OCI-LY3 (cell line): ENCODE measurements at regions not wholly inside any gene's neighbourhood (a gene's known extent, or its start where the extent isn't known, plus 50 kb on each side); places are given as distances from the start of the nearest gene placed in this dataset.

Experiments used
- H2AFZ ChIP-seq: fragments of 200-600, 300-600 bp; shearing (Covaris generic); 2 replicates; pipeline ENCODE4 v1.6.0; 2014; ENCODE audit warnings: antibody characterized with exemption, low read depth, low read length
- H3K27ac ChIP-seq: fragments of 200-600, 300-600 bp; sonication (generic); 2 replicates; pipeline ENCODE4 v1.5.1; 2014; ENCODE audit warnings: mild to moderate bottlenecking, low read length, moderate library complexity, mixed read lengths
- H3K27me3 ChIP-seq: fragments of 200-600, 300-600 bp; sonication (generic); 2 replicates; pipeline ENCODE4 v1.6.1; 2014; ENCODE audit warnings: low read depth, low read length, mixed read lengths
- H3K36me3 ChIP-seq: fragments of 200-600, 300-600 bp; sonication (generic); replicated peaks from 2 replicates; pipeline ENCODE3; 2014; ENCODE audit warnings: low read depth, low read length, mixed read lengths
- H3K4me1 ChIP-seq: fragments of 300-600, 200-600 bp; sonication (generic); 2 replicates; pipeline ENCODE4 v1.6.1; 2014; ENCODE audit warnings: low read length, mixed read lengths
- H3K4me2 ChIP-seq: fragments of 200-600, 300-600 bp; sonication (generic); 2 replicates; pipeline ENCODE4 v1.6.1; 2014; ENCODE audit warnings: low read length, mixed read lengths
- H3K4me3 ChIP-seq: fragments of 300-600, 200-600 bp; sonication (generic); 2 replicates; pipeline ENCODE4 v1.5.1; 2014; ENCODE audit warnings: antibody characterized with exemption, mild to moderate bottlenecking, low read length, moderate library complexity
- H3K79me2 ChIP-seq: fragments of 300-600, 200-600 bp; shearing (Covaris generic); 2 replicates; pipeline ENCODE4 v1.6.1; 2014; ENCODE audit warnings: mild to moderate bottlenecking, low read length, mixed read lengths
- H3K9ac ChIP-seq: fragments of 300-600, 200-600 bp; shearing (Covaris generic); 2 replicates; pipeline ENCODE4 v1.6.0; 2014; ENCODE audit warnings: mild to moderate bottlenecking, low read length, moderate library complexity
- H3K9me3 ChIP-seq: fragments of 200-600, 300-600 bp; shearing (Covaris generic); 2 replicates; pipeline ENCODE4 v1.6.1; 2014; ENCODE audit warnings: low read length, mixed read lengths; ENCODE audit not compliant: insufficient read depth
- H4K20me1 ChIP-seq: fragments of 200-600, 300-600 bp; sonication (generic); 2 replicates; pipeline ENCODE4 v1.6.1; 2016; ENCODE audit warnings: low read length, mixed read lengths; ENCODE audit not compliant: insufficient read depth
- EZH2phosphoT487 ChIP-seq: fragments of 200-600 bp; shearing (Covaris generic); IDR thresholded peaks from 2 replicates; pipeline ENCODE4 v1.6.1; 2018; ENCODE audit warnings: antibody characterized with exemption, mixed run types, low read depth
- TF ChIP-seq, protein P1 (sequence below): fragments of 200-600, 300-600 bp; sonication (generic); IDR thresholded peaks from 2 replicates; pipeline ENCODE4 v1.5.1; 2014; ENCODE audit warnings: antibody characterized with exemption, low read length, low read depth

DNA sequence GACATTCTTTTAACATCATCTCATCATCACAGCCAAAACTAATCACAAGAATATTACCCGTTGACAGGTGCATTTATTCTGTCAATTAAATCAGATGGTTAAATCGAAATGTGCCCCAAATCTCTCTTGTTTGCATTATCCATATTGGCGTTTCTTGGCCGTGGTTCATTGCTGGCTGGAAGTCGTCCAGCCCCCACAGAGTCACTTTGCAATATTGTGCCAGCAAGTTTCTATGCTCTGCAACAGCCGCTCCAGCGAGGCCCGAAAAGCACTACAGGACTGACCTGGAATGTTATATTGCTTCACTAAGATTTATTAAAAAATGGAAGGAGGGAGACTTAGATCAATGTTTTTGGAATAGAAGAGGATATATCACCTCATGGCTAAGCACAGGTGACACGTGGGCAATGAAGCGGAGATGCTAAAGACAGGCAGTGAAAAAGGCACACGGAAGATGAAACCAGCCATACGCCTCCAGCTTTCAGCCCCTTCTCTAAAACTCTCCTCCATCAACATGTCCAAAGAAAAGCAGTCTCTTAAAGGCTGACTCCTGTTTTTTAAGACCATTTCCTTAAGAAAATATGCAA, 176.8 kb upstream of the VRK2 start:
- Histone ChIP-seq H3K4me1 (no peaks in the 10 kb centered on the region), H3K9ac (no peak overlapping the region), H3K27ac (no peak overlapping the region), H4K20me1 (no peaks in the 10 kb centered on the region), H3K27me3 (no peaks in the 10 kb centered on the region), H3K9me3 (no peaks in the 10 kb centered on the region), H2AFZ (no peak overlapping the region), H3K36me3 (no peaks in the 10 kb centered on the region), H3K79me2 (no peaks in the 10 kb centered on the region), H3K4me3 (no peak overlapping the region), H3K4me2 (no peak overlapping the region)
- TF ChIP-seq, protein P1, sequence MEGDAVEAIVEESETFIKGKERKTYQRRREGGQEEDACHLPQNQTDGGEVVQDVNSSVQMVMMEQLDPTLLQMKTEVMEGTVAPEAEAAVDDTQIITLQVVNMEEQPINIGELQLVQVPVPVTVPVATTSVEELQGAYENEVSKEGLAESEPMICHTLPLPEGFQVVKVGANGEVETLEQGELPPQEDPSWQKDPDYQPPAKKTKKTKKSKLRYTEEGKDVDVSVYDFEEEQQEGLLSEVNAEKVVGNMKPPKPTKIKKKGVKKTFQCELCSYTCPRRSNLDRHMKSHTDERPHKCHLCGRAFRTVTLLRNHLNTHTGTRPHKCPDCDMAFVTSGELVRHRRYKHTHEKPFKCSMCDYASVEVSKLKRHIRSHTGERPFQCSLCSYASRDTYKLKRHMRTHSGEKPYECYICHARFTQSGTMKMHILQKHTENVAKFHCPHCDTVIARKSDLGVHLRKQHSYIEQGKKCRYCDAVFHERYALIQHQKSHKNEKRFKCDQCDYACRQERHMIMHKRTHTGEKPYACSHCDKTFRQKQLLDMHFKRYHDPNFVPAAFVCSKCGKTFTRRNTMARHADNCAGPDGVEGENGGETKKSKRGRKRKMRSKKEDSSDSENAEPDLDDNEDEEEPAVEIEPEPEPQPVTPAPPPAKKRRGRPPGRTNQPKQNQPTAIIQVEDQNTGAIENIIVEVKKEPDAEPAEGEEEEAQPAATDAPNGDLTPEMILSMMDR = no peak
- TF ChIP-seq EZH2phosphoT487 = no peak

DNA sequence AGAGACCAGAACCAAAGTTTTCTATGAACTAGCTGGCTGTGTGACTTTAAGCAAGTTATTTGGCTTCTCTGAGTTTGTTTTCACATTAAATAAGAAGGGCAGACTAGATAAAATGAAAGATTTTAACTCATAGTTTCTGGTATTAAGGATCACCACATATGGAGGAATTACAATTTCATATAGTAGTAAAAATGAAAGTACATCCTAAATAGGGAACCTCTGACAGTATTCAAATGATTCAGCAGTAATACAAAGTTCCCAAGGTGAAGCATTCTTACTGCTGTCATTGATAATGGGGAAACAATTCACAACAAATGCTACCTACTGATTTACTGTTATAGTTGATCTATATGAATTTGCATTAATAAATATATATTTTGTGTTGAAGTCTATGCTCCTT, 170.3 kb upstream of the VRK2 start:
- Histone ChIP-seq H3K9me3 (no peaks in the 10 kb centered on the region), H4K20me1 (no peaks in the 10 kb centered on the region), H3K79me2 (no peaks in the 10 kb centered on the region), H3K4me1 (peaks cover 22% of the 10 kb centered on the region), H3K4me3 (no peak overlapping the region), H3K27ac (no peak overlapping the region), H3K4me2 (peak overlapping the region; percentile 26; the same call in 1 of the 2 replicates), H3K36me3 (no peaks in the 10 kb centered on the region), H2AFZ (no peak overlapping the region), H3K27me3 (no peaks in the 10 kb centered on the region), H3K9ac (no peak overlapping the region)
- TF ChIP-seq, protein P1 = no peak
- no peak for TF ChIP-seq EZH2phosphoT487

DNA sequence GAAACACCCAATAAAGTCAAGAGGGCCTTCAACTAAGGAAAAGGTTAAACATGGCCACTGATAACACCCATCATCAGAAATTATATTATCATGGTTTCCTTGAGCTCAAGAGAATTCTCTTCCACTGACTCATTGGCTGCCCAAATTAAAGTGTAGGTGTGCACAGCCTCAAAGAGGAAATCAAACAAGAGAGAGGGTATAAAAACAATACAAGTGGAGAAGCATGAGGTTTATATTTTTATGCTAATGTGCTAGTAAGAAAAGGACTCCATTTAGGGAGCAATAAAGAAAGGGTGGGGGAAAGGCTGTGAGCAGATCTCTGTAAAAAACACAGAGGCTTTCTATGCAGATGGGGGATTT, 168.8 kb upstream of the VRK2 start:
- Histone ChIP-seq H3K9ac (no peak overlapping the region), H3K27ac (no peak overlapping the region), H3K9me3 (no peaks in the 10 kb centered on the region), H3K27me3 (no peaks in the 10 kb centered on the region), H3K4me3 (peak overlapping the region; percentile 64), H3K79me2 (no peaks in the 10 kb centered on the region), H3K4me1 (peaks cover 22% of the 10 kb centered on the region), H3K36me3 (no peaks in the 10 kb centered on the region), H3K4me2 (peak overlapping the region; percentile 67), H4K20me1 (no peaks in the 10 kb centered on the region), H2AFZ (peak overlapping the region; percentile 74)
- TF ChIP-seq, protein P1 = no peak
- TF ChIP-seq EZH2phosphoT487 = no peak

DNA sequence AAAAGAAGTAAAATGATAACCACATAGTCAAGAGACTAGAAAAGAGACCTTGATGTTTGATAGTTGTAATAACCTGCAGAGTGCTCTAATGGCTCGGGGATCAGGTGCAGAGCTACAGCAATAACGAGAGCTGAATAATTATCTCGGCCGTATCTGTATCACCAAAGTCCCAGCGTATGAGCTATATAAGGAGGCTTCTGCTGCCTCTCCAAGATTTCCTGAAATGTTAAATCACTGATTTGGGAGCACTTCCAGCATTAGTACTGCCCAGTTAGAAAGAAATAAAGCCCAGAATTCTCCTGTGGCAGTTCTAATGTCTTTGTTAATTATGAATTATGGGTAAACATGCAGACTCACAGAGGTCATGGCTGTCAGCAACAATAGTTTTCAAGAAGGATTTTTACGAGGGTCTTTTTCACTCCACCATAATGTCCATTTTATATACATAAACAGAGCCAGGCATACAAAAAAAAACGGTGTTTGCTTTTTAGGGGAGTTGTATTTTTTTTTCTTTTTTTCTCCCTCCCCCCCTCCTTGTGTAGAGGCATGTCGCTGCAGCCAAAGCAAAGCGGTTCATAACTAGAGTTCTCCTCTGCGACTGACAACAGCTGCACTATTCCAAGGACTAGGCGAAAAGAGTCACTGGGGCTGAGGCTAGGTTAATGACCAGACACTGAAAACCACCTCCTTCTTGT, 168.3 kb upstream of the VRK2 start:
- Histone ChIP-seq H2AFZ (peak overlapping the region; percentile 74), H3K79me2 (no peaks in the 10 kb centered on the region), H3K9me3 (no peaks in the 10 kb centered on the region), H3K27me3 (no peaks in the 10 kb centered on the region), H4K20me1 (no peaks in the 10 kb centered on the region), H3K4me3 (peak overlapping the region; percentile 64), H3K9ac (peak overlapping the region; percentile 39; the same call in 1 of the 2 replicates), H3K36me3 (no peaks in the 10 kb centered on the region), H3K4me1 (peaks cover 22% of the 10 kb centered on the region), H3K27ac (no peak overlapping the region), H3K4me2 (peak overlapping the region; percentile 67)
- TF ChIP-seq, protein P1 = no peak
- TF ChIP-seq EZH2phosphoT487 = no peak
